HCT116 (cell line): ENCODE measurements at regions not wholly inside any gene's neighbourhood (a gene's known extent, or its start where the extent isn't known, plus 50 kb on each side); places are given as distances from the start of the nearest gene placed in this dataset.

ENCODE experiments used
- ATAC-seq: fragments of 200-7000 bp; cut with Tn5 transposase; 2 replicates; pipeline ENCODE4 v1.9.1; 2020; ENCODE audit warnings: mild to moderate bottlenecking, moderate library complexity
- BruUV-seq: library from RNA; stranded (reverse); fragments of 400-500 nt; replicated peaks from 2 replicates; lab custom pipeline; 2021; lab: Mats Ljungman, UMichigan
- CTCF ChIA-PET: fragments of 300-600 bp; sonication (Branson Sonifier 250); formaldehyde crosslinking; loops from one replicate; lab custom pipeline; 2021; ENCODE audit warnings: antibody characterized with exemption; lab: Charles Lee
- POLR2A ChIA-PET: fragments of 300-600, 350-600 bp; sonication (Branson Sonifier 250); formaldehyde crosslinking; loops from one replicate; lab custom pipeline; 2021; ENCODE audit warnings: antibody characterized with exemption; lab: Charles Lee
- RAD21 ChIA-PET, 2 experiments: fragments of 300-600 bp; sonication (Branson Sonifier 250); formaldehyde crosslinking; loops; one replicate each; lab custom pipeline; 2023; ENCODE audit warnings: low total read pairs in 2 of 2; ENCODE audit not compliant: uncharacterized antibody in 2 of 2, unreplicated experiment in 2 of 2, low non-redundant PET in 1 of 2; lab: Charles Lee
- DNase-seq: peaks from one replicate; pipeline ENCODE4 v3.0.0-alpha.2; 2010; ENCODE audit warnings: low read depth, low spot score
- H2AFZ ChIP-seq: fragments of 200-600 bp; shearing (Covaris generic), sonication (generic); 2 replicates; pipeline ENCODE4 v1.6.1; 2017; ENCODE audit warnings: low read depth, mixed run types, mixed read lengths, antibody characterized with exemption, low read length; ENCODE audit not compliant: poor library complexity, severe bottlenecking
- H3K27ac ChIP-seq: 2 replicates; pipeline ENCODE4 v1.5.1; 2012; ENCODE audit warnings: low read depth, low read length
- H3K27me3 ChIP-seq: fragments of 200-600 bp; sonication (generic); 2 replicates; pipeline ENCODE4 v1.6.1; 2016; ENCODE audit warnings: mixed run types, low read length, mixed read lengths; ENCODE audit not compliant: insufficient read depth
- H3K36me3 ChIP-seq, 2 experiments: fragments of 200-500 bp in 1 of 2; fragments of 200-600 bp in 1 of 2; sonication (Bioruptor generic) in 1 of 2; sonication (generic) in 1 of 2; 2 replicates each; pipeline versions ENCODE4 v1.5.1 to v1.6.1; 2014 to 2016; ENCODE audit warnings: low read length in 2 of 2, inconsistent platforms in 1 of 2, mixed read lengths in 1 of 2, mixed run types in 1 of 2; ENCODE audit not compliant: insufficient read depth in 2 of 2, control insufficient read depth in 1 of 2
- H3K4me1 ChIP-seq, 2 experiments: fragments of 200-600 bp in 1 of 2; sonication (generic) in 1 of 2; 2 replicates each; pipeline versions ENCODE4 v1.5.1 to v1.6.1; 2012 to 2017; ENCODE audit warnings: low read length in 2 of 2, inconsistent platforms in 1 of 2, mild to moderate bottlenecking in 1 of 2, mixed read lengths in 1 of 2, mixed run types in 1 of 2, moderate library complexity in 1 of 2; ENCODE audit not compliant: insufficient read depth in 2 of 2, control insufficient read depth in 1 of 2
- H3K4me2 ChIP-seq: fragments of 200-600 bp; sonication (generic); 2 replicates; pipeline ENCODE4 v1.6.1; 2017; ENCODE audit warnings: mixed run types, low read length, mixed read lengths
- H3K4me3 ChIP-seq, 2 experiments: fragments of 200-600 bp in 1 of 2; sonication (generic) in 1 of 2; replicated peaks in 1 of 2; 2 replicates each; pipeline ENCODE4 v1.5.1; 2011 to 2016; ENCODE audit warnings: low read length in 2 of 2, control low read depth in 1 of 2, low read depth in 1 of 2, mild to moderate bottlenecking in 1 of 2, mixed read lengths in 1 of 2, mixed run types in 1 of 2
- H3K79me2 ChIP-seq: fragments of 200-600 bp; sonication (generic); 2 replicates; pipeline ENCODE4 v1.6.1; 2017; ENCODE audit warnings: mild to moderate bottlenecking, mixed run types, low read length, moderate library complexity, mixed read lengths; ENCODE audit not compliant: insufficient read depth
- H3K9ac ChIP-seq: fragments of 200-600 bp; sonication (generic); 2 replicates; pipeline ENCODE4 v1.6.1; 2016; ENCODE audit warnings: low read length, mixed read lengths
- H3K9me2 ChIP-seq: fragments of 200-600 bp; sonication (generic), shearing (Covaris generic); 2 replicates; pipeline ENCODE4 v1.6.1; 2017; ENCODE audit warnings: mixed run types, mild to moderate bottlenecking, moderate library complexity; ENCODE audit not compliant: insufficient read depth
- H3K9me3 ChIP-seq, 2 experiments: fragments of 200-500 bp in 1 of 2; fragments of 200-600 bp in 1 of 2; sonication (Bioruptor generic) in 1 of 2; sonication (generic) in 1 of 2; 2 replicates each; pipeline ENCODE4 v1.6.1; 2014 to 2017; ENCODE audit warnings: low read length in 2 of 2, mixed read lengths in 2 of 2, inconsistent platforms in 1 of 2, low read depth in 1 of 2, mild to moderate bottlenecking in 1 of 2, mixed run types in 1 of 2, moderate library complexity in 1 of 2; ENCODE audit not compliant: control insufficient read depth in 1 of 2, insufficient read depth in 1 of 2
- H4K20me1 ChIP-seq: fragments of 200-600 bp; sonication (generic), shearing (Covaris generic); 2 replicates; pipeline ENCODE4 v1.6.1; 2017; ENCODE audit warnings: mixed run types, mild to moderate bottlenecking, moderate library complexity; ENCODE audit not compliant: insufficient read depth
- ATF3 ChIP-seq: IDR thresholded peaks from 2 replicates; pipeline ENCODE4 v1.6.1; 2012
- CBX3 ChIP-seq: IDR thresholded peaks from 2 replicates; pipeline ENCODE4 v1.6.1; 2012; ENCODE audit warnings: low read depth
- EGR1 ChIP-seq: IDR thresholded peaks from 2 replicates; pipeline ENCODE4 v1.6.1; 2012; ENCODE audit warnings: low read depth
- ELF1 ChIP-seq: IDR thresholded peaks from 2 replicates; pipeline ENCODE4 v1.6.1; 2012; ENCODE audit warnings: low read depth, borderline replicate concordance
- EZH2 ChIP-seq: fragments of 200-600 bp; sonication (generic); IDR thresholded peaks from 2 replicates; pipeline ENCODE4 v1.6.1; 2017; ENCODE audit warnings: antibody characterized with exemption, mixed run types
- EZH2phosphoT487 ChIP-seq: fragments of 200-600 bp; IDR thresholded peaks from 2 replicates; pipeline ENCODE4 v1.6.1; 2018; ENCODE audit warnings: antibody characterized with exemption, borderline replicate concordance
- FOSL1 ChIP-seq: IDR thresholded peaks from 2 replicates; pipeline ENCODE4 v1.6.1; 2012; ENCODE audit warnings: low read depth
- MAX ChIP-seq: IDR thresholded peaks from 2 replicates; pipeline ENCODE4 v1.6.1; 2012
- POLR2A ChIP-seq: IDR thresholded peaks from 2 replicates; pipeline ENCODE4 v1.7.0; 2011; ENCODE audit warnings: borderline replicate concordance; ENCODE audit not compliant: insufficient read depth, insufficient read length; ENCODE audit errors: extremely low read depth
- POLR2AphosphoS5 ChIP-seq: IDR thresholded peaks from 2 replicates; pipeline ENCODE4 v1.6.1; 2011; ENCODE audit warnings: mild to moderate bottlenecking, low read depth, low read length, moderate library complexity
- RAD21 ChIP-seq: IDR thresholded peaks from 2 replicates; pipeline ENCODE4 v1.6.1; 2012; ENCODE audit warnings: low read depth, mild to moderate bottlenecking
- REST ChIP-seq: IDR thresholded peaks from 2 replicates; pipeline ENCODE4 v1.6.1; 2012; ENCODE audit warnings: low read depth
- SIN3A ChIP-seq: IDR thresholded peaks from 2 replicates; pipeline ENCODE4 v1.6.1; 2012; ENCODE audit warnings: low read depth
- SRF ChIP-seq: IDR thresholded peaks from 2 replicates; pipeline ENCODE4 v1.6.1; 2012; ENCODE audit warnings: low read depth
- TCF7L2 ChIP-seq: IDR thresholded peaks from 2 replicates; pipeline ENCODE4 v1.7.0; 2011; ENCODE audit warnings: borderline replicate concordance, inconsistent platforms; ENCODE audit not compliant: insufficient read depth, insufficient read length; ENCODE audit errors: extremely low read depth
- YY1 ChIP-seq: IDR thresholded peaks from 2 replicates; pipeline ENCODE4 v1.6.1; 2011; ENCODE audit warnings: low read length, low read depth, moderate library complexity, mild to moderate bottlenecking; ENCODE audit not compliant: insufficient replicate concordance; ENCODE audit errors: extremely low read depth
- ZFX ChIP-seq: fragments of 450-650 bp; IDR thresholded peaks from 2 replicates; pipeline ENCODE4 v1.6.1; 2017
- ZNF274 ChIP-seq: fragments of 200-500 bp; sonication (Bioruptor generic); IDR thresholded peaks from 2 replicates; pipeline ENCODE4 v1.6.1; 2014; ENCODE audit warnings: mild to moderate bottlenecking, low read depth, low read length, inconsistent platforms
- intact Hi-C: fragments of 100-400 bp; cut with micrococcal nuclease; formaldehyde crosslinking; loops from 2 replicates; pipeline ENCODE4 v1.10.0; 2022
- TF ChIP-seq, protein P1 (sequence below): IDR thresholded peaks from 2 replicates; pipeline ENCODE4 v1.6.1; 2011; ENCODE audit warnings: mild to moderate bottlenecking, low read length, moderate library complexity; ENCODE audit not compliant: insufficient replicate concordance; ENCODE audit errors: extremely low read depth
- TF ChIP-seq, protein P2 (sequence below), 3 experiments: fragments of 200-600 bp in 1 of 3; sonication (generic) in 1 of 3; IDR thresholded peaks in 2 of 3; conservative IDR thresholded peaks in 1 of 3; 2 replicates each; pipeline ENCODE4 v1.5.1; 2012 to 2017; ENCODE audit warnings: low read depth in 2 of 3, low read length in 2 of 3, antibody characterized with exemption in 1 of 3, borderline replicate concordance in 1 of 3, control low read depth in 1 of 3, mild to moderate bottlenecking in 1 of 3, mixed read lengths in 1 of 3, mixed run types in 1 of 3, moderate library complexity in 1 of 3; ENCODE audit not compliant: insufficient read depth in 1 of 3

DNA sequence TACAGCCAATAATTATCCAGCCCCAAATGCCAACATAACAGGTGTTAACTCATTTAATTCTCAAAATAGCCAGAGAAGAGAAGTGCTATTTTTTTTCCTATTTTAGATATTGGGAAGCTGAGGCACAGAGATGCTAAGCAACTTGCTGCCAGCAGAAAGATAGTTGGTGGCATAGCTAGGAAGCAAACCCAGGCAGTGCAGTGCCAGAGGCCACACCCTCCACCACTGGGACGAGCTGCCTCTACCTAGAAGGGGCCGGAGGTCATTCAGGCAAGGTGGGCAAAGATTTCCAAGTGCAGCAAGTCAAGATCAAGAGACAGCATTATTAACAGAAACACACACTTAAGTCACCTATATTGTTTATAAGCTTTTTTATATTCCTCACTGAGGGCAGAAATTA lies 654.1 kb downstream of the INHBA start:
- Histone ChIP-seq H3K27ac (no peak overlapping the region), H3K4me3 (no peak overlapping the region), H3K9ac (no peak overlapping the region), H3K36me3 (no peaks in the 10 kb centered on the region), H3K27me3 (no peaks in the 10 kb centered on the region), H3K4me1 (peaks cover 0 to 5% of the 10 kb centered on the region in 2 experiments; a peak in 1 of 4 replicates), H3K9me2 (no peaks in the 10 kb centered on the region), H2AFZ (no peak overlapping the region), H3K9me3 (no peaks in the 10 kb centered on the region), H3K4me2 (no peak overlapping the region), H3K79me2 (no peaks in the 10 kb centered on the region), H4K20me1 (no peaks in the 10 kb centered on the region)
- POLR2A ChIA-PET, result no interaction called here
- CTCF ChIA-PET, result no interaction called here
- RAD21 ChIA-PET, result no interaction called here
- BruUV-seq, result no TSS peak
- TF ChIP-seq TCF7L2 (no peak), FOSL1 (no peak), POLR2A (no peak), EZH2 (no peak), SIN3A (no peak), CBX3 (no peak), REST (no peak), SRF (no peak), ELF1 (no peak), ZNF274 (no peak), MAX (no peak), YY1 (no peak), RAD21 (no peak), POLR2AphosphoS5 (no peak), EZH2phosphoT487 (no peak), ATF3 (no peak), EGR1 (no peak), ZFX (no peak)
- TF ChIP-seq, protein P1, sequence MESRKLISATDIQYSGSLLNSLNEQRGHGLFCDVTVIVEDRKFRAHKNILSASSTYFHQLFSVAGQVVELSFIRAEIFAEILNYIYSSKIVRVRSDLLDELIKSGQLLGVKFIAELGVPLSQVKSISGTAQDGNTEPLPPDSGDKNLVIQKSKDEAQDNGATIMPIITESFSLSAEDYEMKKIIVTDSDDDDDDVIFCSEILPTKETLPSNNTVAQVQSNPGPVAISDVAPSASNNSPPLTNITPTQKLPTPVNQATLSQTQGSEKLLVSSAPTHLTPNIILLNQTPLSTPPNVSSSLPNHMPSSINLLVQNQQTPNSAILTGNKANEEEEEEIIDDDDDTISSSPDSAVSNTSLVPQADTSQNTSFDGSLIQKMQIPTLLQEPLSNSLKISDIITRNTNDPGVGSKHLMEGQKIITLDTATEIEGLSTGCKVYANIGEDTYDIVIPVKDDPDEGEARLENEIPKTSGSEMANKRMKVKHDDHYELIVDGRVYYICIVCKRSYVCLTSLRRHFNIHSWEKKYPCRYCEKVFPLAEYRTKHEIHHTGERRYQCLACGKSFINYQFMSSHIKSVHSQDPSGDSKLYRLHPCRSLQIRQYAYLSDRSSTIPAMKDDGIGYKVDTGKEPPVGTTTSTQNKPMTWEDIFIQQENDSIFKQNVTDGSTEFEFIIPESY, result no peak
- TF ChIP-seq, protein P2, sequence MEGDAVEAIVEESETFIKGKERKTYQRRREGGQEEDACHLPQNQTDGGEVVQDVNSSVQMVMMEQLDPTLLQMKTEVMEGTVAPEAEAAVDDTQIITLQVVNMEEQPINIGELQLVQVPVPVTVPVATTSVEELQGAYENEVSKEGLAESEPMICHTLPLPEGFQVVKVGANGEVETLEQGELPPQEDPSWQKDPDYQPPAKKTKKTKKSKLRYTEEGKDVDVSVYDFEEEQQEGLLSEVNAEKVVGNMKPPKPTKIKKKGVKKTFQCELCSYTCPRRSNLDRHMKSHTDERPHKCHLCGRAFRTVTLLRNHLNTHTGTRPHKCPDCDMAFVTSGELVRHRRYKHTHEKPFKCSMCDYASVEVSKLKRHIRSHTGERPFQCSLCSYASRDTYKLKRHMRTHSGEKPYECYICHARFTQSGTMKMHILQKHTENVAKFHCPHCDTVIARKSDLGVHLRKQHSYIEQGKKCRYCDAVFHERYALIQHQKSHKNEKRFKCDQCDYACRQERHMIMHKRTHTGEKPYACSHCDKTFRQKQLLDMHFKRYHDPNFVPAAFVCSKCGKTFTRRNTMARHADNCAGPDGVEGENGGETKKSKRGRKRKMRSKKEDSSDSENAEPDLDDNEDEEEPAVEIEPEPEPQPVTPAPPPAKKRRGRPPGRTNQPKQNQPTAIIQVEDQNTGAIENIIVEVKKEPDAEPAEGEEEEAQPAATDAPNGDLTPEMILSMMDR (IDR thresholded peaks at IDR 0.05 in 2 of 3, conservative IDR thresholded peaks at IDR 0.05 in 1 of 3; ENCODE audit: borderline replicate concordance in 1 of 3, insufficient read depth in 1 of 3, low read depth in 2 of 3, low read length in 2 of 3), result no peak
- intact Hi-C loops, result no loop called here
- ATAC-seq (no peak), DNase-seq (no peak)
